OCI-LY1 (cell line): ENCODE measurements at regions not wholly inside any gene's neighbourhood (a gene's known extent, or its start where the extent isn't known, plus 50 kb on each side); places are given as distances from the start of the nearest gene placed in this dataset.

Experiments used
- CTCF ChIP-seq: fragments of 200-600 bp; sonication (generic), shearing (Covaris generic); IDR thresholded peaks from 2 replicates; pipeline ENCODE4 v1.5.1; 2017; ENCODE audit warnings: mild to moderate bottlenecking, antibody characterized with exemption, low read length, moderate library complexity, mixed read lengths
- EZH2 ChIP-seq: fragments of 200-600 bp; sonication (generic), shearing (Covaris generic); IDR thresholded peaks from 2 replicates; pipeline ENCODE4 v1.8.0; 2017; ENCODE audit warnings: borderline replicate concordance, mixed run types, mild to moderate bottlenecking, antibody characterized with exemption, low read length, moderate library complexity, mixed read lengths

- TF ChIP-seq EZH2 (no peak), CTCF (no peak)
Measured at GRCh38 chr9:102550886-102551285, 444.2 kb upstream of the CYLC2 start.
